ENCODE measurements at regions not wholly inside any gene's neighbourhood (a gene's known extent, or its start where the extent isn't known, plus 50 kb on each side); places are given as distances from the start of the nearest gene placed in this dataset.

DNA sequence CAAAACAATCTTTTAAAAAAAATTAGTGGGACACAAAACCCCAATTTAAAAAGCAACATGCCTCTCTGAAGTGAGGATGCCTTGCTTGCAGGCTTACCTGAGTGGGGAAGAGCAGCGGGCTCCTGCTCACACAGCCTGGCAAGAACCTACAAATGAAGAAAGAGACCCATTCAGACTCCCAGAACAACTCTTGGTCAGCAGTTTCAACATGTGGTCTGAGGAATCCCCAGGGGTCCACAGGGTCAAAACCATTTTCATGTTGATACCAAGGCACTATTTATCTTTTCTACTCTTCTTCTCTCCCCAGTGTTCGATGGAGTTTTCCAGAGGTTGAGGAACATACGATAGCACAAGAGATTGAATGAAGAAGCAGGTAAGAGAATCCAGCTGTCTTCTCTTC lies 55.9 kb downstream of the SIPA1L2 start:
- no peak overlapping the region for H3K27ac ChIP-seq (ENCODE audit: insufficient read length, low read depth, low read length)
- no peak overlapping the region for H3K27ac Mint-ChIP-seq
- TF ChIP-seq, protein P1, sequence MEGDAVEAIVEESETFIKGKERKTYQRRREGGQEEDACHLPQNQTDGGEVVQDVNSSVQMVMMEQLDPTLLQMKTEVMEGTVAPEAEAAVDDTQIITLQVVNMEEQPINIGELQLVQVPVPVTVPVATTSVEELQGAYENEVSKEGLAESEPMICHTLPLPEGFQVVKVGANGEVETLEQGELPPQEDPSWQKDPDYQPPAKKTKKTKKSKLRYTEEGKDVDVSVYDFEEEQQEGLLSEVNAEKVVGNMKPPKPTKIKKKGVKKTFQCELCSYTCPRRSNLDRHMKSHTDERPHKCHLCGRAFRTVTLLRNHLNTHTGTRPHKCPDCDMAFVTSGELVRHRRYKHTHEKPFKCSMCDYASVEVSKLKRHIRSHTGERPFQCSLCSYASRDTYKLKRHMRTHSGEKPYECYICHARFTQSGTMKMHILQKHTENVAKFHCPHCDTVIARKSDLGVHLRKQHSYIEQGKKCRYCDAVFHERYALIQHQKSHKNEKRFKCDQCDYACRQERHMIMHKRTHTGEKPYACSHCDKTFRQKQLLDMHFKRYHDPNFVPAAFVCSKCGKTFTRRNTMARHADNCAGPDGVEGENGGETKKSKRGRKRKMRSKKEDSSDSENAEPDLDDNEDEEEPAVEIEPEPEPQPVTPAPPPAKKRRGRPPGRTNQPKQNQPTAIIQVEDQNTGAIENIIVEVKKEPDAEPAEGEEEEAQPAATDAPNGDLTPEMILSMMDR (conservative IDR thresholded peaks at IDR 0.05), result no peak
- H4K20me1 ChIP-seq (ENCODE audit: control insufficient read depth, insufficient read depth, insufficient read length), result no peaks in the 10 kb centered on the region
- H2AFZ ChIP-seq (ENCODE audit: low read length), result no peak overlapping the region
- no peak overlapping the region for H2BK5ac ChIP-seq (ENCODE audit: insufficient read length, low read length)
- no peak overlapping the region for H3K4me2 ChIP-seq (ENCODE audit: insufficient read depth, insufficient read length, low read length)
- no peak overlapping the region for H3K4me3 Mint-ChIP-seq
- no peaks in the 10 kb centered on the region for H3K79me1 ChIP-seq (ENCODE audit: insufficient read depth, low read depth, low read length, poor library complexity, severe bottlenecking)
- H3K9ac ChIP-seq (ENCODE audit: extremely low read depth, insufficient read length, low read length), result no peak overlapping the region
- H3T11ph ChIP-seq (ENCODE audit: low read length), result no peak overlapping the region
- H2BK120ac ChIP-seq (ENCODE audit: low read depth, low read length, poor library complexity, severe bottlenecking), result no peak overlapping the region
- no peak overlapping the region for H4K8ac ChIP-seq (replicated peaks; ENCODE audit: insufficient read length, low read depth, low read length)
- H3K18ac ChIP-seq (ENCODE audit: insufficient read length, low read depth, low read length), result no peak overlapping the region
- H3K23me2 ChIP-seq (ENCODE audit: insufficient read length, low read depth, low read length, poor library complexity, severe bottlenecking), result no peaks in the 10 kb centered on the region
- H3K27me3 Mint-ChIP-seq (ENCODE audit: low read depth), result no peaks in the 10 kb centered on the region
- no peak overlapping the region for H2BK15ac ChIP-seq (ENCODE audit: low read depth, low read length)
- H3K36me3 Mint-ChIP-seq (ENCODE audit: insufficient read depth in 1 of 3, low read depth in 3 of 3), result no peaks in the 10 kb centered on the region
- no CpG with 5 or more reads among the region's 3 CpGs for WGBS (ENCODE audit: extremely low coverage, insufficient read length, low lambda C conversion rate)
- H4K91ac ChIP-seq (ENCODE audit: insufficient read length, low read depth, low read length), result no peak overlapping the region
- no peak overlapping the region for H3K23ac ChIP-seq (ENCODE audit: insufficient read length, low read depth, low read length)
- no peaks in the 10 kb centered on the region for H3K79me2 ChIP-seq (ENCODE audit: insufficient read depth, low read length)
- peaks cover 4% of the 10 kb centered on the region; the same call in 1 of the 2 replicates for H3K4me1 ChIP-seq (ENCODE audit: insufficient read depth, low read length)
- no peak overlapping the region for H2BK20ac ChIP-seq (ENCODE audit: low read depth, low read length, poor library complexity, severe bottlenecking)
- no peak overlapping the region for H3K14ac ChIP-seq (ENCODE audit: insufficient read depth, low read length)
- H3K9me3 ChIP-seq (ENCODE audit: control insufficient read depth, low read depth, low read length), result no peaks in the 10 kb centered on the region
- DNase-seq, result no peak
- no peak overlapping the region for H2AK5ac ChIP-seq (ENCODE audit: insufficient read length, low read length)
- no peaks in the 10 kb centered on the region for H3K9me3 Mint-ChIP-seq
- peaks cover 46 to 47% of the 10 kb centered on the region in 2 experiments for H3K4me1 Mint-ChIP-seq
- no peaks in the 10 kb centered on the region for H3K27me3 ChIP-seq (ENCODE audit: insufficient read depth, low read length)
- no peak overlapping the region for H3K56ac ChIP-seq (ENCODE audit: insufficient read length, low read depth, low read length)
- H2BK12ac ChIP-seq (ENCODE audit: insufficient read length, low read depth, low read length), result no peak overlapping the region
- no peak overlapping the region for H3K4ac ChIP-seq (ENCODE audit: low read depth, low read length)
- no peak overlapping the region for H4K5ac ChIP-seq (ENCODE audit: insufficient read length, low read depth, low read length)
